Activated T-cell treated with anti-CD3 and anti-CD28 coated beads for 1 hour (primary cell): ENCODE measurements at regions not wholly inside any gene's neighbourhood (a gene's known extent, or its start where the extent isn't known, plus 50 kb on each side); places are given as distances from the start of the nearest gene placed in this dataset.
"Not testable (repeated sequence)": the region's sequence is repeated elsewhere in the genome, so short reads cannot be mapped to it uniquely, and the experiment has no call there.

Source experiments
- DNase-seq: peaks from one replicate; pipeline ENCODE4 v3.0.0-alpha.2; 2020; ENCODE audit warnings: low read depth

DNA sequence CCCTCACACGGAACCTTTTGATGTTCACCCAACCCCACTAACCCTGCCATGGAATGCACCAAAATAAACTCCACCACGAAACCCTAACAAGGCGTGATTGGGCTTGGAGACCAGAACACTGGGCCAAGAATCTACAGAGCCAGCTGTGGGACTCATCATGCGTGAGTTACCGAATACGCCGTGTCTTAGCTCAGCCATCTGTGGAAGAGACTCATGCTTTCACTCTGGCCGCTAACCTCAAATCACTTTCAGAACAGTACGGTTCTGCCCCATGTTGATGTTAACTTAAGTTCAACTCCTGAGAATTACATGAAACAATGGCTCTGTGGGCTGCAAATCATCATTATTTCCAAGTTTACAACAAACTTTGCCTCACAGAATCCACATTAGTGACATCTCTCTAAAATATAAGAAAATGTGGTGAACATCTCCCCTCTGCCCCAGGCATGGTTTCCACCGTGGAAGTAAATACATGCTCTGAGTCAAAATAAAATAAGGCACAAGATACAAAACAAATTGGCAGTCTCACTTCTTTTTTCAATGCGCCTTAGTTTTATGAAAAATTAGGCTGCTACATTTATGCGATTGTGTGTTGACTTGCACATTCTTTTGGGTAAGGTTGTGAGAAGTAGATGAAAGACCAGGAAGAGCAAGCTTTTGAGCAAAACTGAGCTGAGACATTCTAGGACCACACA lies 308.9 kb upstream of the EXOC2 start:
- DNase-seq: no peak

DNA sequence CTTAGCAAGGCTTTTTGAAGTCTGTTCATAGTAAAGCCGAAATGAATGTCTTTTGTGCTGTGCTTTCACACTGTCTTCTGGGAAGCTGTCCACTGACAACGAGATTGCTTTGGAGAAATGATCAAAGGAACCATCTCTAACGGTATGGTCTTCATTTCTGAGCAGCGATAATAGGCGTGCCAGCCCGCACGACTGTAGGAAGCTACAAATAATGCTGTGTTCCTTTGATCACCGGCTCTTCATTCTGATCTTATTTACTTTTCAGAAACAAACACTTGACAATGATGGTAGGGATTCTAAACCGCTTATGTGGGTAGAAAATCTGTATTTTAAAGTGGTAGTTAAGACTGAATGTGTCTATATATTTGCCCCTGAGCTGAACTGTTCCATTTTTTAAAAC lies 306.6 kb upstream of the EXOC2 start:
- no peak for DNase-seq

DNA sequence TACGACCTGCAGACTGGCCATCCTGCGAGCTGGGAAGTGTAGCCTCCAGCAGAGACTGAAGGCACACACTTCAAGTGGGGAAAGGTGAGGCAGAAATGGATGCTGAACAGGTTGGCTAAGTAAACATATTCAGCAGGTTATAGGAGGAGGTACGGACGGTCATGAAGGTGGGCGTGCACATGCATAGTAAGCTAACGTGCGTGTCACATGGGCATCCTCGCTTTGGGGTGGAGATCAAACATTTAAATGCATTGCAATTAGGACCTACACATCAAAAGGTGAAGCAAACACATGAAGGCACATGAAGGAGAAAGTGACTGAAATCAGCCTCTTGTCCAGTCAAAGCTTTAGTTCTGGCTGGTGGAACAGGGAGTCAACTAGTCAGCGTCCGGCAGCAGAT lies 305.6 kb upstream of the EXOC2 start:
- DNase-seq: no peak

DNA sequence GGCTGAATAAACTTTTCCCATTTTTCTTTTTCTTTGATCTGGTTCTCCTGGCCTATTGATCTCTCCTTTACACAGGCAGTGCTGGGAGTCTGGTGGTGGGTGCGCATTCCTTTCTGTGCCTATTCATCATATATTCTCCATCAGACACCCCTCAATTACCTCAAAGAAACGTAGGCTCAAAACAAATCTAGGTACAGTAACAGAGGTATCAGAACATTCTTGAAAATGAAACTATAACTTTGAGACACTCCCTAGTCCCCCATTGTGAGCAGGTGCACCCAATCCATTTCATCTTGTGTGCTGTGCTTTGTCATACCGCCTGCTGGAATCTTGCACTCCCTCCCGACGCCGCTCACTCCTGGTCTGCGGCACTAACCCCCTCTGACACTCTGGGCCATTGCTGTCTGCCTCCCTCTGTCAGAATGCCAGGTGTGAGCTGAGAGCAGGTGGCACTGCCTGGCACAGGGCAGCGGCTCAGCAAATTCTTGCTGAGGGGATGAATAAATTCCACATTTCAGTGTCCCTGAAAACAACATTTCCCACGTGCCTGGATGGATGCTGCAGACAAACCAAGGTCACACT lies 303.4 kb upstream of the EXOC2 start:
- DNase-seq: no peak

DNA sequence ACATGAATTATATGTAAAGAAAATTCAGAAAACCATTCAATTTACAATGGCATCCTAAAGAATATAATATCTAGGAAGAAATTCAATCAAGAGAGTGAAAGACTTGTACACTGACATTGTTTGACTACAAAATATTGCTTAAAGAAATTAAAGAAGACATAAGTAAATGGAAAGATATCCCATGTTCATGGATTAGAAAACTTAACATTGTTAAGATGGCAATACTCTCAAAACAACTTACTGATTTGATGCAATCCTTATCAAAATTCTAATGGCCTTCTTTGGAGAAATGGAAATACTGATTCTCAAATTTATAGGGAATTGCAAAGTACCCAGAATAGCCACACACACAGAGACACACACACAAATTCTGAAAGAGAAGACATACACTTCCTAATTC lies 298.3 kb upstream of the EXOC2 start:
- DNase-seq: no peak

DNA sequence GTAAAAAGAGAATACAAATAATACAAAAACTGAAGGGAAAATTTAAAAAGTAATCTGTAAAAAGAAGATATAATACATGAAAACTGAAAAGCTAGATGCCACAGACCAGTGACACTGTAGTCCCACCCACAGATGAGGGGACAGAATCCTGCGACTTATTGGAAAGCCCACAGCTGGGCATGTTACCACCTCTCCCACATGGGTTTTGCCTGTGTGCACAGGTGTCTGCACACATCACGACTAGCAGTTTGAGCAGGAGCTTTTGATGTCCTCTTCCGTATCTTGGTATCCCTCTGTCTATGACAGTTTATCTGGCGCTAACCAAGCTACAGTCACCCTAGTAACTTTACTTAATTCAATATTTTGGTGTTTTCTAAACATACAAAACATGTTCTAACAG lies 291.1 kb upstream of the EXOC2 start:
- no peak for DNase-seq

DNA sequence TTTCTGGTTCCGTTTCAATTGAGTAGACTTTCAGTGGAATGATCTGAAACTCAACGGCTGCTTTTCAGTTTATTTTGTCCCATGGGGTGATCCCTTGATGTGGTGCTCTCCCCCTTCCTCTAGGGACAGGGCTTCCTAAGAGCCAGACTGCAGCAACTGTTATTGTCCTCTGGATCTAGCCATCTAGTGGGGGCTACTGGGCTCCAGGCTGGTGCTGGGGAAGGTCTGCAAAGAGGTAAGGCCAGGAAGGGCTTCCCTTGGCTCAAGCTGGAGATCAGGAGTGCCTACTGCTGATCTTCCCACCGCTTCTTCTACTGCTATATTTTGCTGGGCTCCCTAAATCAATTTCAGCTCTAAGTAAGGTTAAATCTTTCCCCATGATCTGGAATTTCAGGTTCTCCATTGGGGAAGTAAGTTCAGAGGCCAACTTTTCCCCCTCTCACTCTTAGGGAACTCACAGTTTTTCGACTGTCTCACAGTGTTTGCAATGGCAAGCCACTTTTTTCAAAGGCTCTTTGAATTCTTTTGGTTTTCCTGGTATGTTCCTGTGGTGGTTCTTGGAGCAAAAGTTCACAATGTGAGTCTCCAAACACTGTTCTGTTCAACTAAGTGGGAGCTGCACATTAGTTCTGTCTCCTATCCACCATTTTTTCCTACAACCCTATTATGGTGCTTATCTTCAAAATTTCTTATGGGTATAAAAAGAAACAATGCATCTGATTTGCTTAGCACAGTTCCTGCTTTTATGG lies 286.2 kb upstream of the EXOC2 start:
- DNase-seq: no peak

DNA sequence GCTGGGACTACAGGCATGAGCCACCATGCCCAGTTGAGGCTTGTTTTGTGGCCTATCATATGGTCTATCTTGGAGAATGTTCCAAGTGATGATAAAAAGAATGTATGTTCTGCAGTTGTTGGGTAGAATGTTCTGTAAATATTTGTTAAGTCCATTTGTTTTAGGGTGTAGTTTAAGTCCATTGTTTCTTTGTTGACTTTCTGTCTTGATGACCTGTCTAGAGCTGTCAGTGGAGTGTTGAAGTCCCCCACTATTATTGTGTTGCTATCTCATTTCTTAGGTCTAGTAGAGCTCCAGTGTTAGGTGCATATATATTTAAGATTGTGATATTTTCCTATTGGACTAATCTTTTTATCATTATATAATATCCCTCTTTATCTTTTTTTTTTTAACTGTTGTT lies 284.3 kb upstream of the EXOC2 start:
- DNase-seq: not testable (repeated sequence)

DNA sequence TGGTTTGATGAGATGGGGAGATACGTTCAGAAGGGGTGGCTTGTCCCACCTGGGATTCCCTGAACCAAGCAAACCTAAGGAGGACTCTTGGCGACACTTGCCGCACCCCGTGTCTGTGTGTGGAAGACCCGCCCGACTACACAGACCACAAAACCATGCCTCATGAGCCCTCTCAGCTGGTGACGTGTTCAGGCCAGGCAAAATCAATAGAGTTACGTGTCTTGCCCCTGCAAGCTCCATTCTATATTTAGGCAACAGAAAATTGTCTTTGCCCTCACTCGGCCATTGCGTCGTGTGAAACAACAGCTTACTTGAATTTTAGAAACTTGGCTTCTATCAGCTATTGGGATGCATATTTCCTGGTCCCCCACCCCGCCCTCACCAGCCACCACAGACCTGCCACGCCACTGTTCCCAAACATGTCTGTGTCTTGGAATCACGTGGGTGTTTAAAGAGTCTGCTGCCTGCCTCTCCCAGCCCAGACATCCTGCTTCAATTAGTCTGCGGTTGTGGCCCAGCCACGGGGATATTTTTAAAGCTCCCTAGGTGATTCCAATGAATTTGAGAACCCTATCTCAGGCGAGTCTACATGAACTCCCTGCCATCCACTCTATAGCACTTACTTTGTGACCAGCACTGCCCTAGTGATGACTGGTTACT lies 279.2 kb upstream of the EXOC2 start:
- DNase-seq: no peak

DNA sequence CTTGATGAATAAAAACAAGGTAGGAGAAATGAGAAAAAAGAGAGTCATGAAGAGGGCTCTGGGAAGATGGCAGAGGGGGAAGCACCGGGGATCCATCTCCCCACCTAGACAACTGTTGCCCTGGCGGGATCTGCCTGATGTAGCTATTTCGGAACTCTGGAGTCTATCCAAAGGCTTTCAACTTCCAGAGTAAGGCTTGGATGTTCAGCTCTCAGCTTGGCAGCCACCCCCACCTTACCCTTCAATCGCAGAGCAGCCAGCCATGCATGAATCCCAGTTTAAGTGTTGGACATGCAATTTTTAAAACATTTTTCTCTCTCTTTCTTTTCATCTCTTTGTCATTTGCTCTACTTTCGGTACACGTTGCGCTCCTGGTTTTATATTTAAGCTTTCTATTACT lies 275.9 kb upstream of the EXOC2 start:
- DNase-seq: no peak

DNA sequence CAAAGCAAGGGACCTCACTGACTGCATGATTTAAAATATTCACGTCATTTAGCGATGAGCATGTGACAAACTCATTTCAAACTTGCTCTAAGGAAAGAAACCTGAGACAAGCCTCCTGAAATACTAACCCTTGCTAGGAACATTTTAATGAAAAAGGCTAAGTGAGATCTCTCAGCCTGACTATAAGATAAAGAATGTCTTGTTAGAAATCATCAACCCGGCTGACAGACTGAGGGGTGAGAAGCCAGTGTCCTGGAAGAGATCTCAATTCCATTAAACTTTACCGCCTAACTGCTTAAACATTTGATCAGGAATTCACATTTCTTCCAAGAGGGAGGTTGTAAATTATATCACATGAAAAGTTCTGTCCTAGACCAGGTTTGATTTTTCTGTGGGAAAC lies 274.8 kb upstream of the EXOC2 start:
- DNase-seq: no peak

DNA sequence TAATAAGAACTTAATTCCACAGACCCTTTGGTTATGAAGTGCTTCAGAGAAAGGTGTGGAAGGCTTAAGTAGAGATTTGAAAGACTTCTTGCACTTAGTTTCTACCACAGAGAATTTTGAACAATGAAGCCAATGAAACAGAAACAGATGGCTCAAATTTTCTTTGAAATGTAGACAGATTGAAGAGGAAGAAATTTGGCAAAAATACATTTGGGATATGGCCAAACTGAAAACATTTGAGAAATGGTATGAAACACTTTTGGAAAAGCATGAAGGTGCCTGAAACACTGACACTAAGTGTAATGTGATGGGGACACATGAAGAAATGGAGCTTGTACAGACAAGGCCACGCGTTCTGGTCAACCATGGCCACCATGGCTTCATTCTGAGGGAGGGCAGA lies 272.4 kb upstream of the EXOC2 start:
- DNase-seq: no peak

DNA sequence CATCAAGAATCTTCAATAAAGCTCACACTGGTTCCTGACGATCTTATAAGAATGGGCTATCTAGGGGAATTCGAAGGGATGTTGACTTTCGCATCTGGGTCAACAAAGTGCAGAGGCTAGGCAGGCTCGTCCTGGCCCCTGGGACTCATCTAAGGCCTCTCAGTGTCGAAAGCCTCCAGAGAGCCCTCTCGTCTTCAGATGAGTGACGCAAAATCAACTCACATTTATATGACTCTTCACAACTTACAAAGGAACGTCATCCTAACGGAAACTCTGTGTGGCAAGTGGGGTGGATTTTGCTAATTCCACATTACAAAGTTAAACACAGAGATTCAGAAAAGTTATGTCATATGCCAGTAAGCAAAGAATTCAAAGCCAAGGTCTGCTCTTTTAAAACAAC lies 270.5 kb upstream of the EXOC2 start:
- no peak for DNase-seq

DNA sequence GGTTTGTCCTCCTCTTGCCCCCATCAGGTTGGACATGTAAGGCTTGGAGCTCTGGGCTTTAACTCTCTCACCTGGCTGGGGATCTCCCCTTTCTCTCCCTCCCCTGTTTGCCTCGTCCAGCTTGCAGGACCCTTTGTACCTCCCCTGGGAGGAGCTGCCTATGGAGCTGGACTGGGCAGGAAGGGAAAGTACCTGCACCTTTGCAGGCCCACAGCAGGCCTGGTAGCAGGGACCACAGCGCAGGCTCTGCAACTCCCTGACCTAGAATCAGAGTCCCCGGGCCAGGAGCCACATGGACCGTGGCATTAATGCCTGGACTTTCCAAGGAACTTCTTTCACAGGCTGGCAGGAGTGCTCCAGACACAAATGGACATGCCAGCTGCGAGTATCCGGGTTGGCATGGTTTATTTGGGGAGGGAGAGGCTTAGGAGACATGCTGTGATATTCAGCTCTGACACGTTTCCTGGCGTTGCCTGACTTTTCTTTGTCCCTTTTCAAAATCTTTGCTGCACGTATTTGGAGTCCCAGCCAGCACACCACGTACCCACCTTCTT lies 268.5 kb upstream of the EXOC2 start:
- no peak for DNase-seq

DNA sequence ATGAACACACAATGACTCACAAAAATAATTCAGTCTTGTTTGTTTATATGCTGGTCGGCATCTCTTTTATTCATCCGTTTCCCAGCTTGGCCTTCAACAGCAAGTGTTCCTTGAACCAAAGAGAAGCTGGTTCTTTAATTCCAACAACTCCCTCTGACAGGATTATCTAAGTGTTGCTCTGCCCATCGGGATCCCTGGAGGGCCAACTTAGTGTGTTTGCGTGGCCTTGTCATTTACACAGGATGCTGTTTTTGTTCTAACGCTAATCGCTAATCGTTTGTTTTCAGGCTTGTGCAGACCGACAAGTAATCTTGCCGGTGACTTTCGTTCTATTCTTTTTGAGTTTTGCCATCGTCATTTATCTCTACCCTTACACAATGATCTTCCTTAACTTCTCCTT lies 267.4 kb upstream of the EXOC2 start:
- DNase-seq: no peak

DNA sequence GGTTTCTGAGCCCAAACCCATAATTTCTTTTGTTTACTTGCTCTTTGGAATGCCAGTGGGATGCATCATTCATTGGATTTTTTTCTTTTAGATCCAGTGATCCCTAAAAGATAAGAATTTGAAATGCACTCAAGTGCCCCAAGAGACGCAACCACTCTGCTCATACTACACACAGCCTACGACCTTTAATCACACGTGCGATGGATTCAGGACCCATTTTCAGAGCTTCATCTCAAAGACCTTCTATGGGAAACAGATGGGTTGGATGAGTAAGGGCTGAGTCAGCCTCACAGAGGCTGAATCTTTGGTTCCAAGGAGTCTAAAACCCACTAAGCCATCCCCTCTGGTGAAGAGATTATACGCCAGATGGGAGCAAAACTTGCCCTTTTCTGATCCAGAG lies 265.5 kb upstream of the EXOC2 start:
- no peak for DNase-seq

DNA sequence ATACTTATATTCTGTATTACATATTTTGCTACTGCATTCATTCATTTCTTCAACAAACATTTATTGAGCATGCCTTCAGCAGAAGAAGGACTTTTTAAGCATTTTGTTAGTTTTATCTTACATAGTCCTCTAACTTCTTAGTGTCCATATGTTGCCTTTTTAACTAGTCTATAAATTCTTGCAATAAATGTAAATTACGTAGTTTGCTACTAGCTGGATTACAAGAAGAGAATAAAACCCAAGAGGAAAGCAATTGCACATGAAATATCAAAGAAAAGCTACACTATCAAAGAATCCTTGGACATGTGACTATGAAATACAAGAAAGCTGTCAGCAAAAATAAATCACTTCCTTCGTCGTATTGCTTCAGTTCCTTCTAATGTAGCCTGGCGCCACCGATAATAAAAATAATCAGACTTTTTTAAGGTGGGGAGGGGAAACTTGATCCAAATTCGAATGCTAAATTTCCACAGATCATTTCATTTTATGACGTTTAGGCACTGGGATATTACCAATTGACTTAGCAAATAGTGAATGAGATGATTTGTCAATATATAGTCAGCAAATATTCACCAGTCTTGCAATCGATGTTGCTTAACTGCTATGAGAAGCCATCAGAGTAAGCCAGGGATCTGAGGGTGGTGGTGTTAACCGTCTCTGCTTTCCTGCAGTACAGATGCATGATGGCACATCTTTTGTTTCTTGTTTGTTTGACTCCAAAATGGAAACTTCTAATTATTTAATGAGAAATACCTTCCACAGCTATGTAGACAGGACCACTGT lies 258.7 kb upstream of the EXOC2 start:
- DNase-seq: no peak

DNA sequence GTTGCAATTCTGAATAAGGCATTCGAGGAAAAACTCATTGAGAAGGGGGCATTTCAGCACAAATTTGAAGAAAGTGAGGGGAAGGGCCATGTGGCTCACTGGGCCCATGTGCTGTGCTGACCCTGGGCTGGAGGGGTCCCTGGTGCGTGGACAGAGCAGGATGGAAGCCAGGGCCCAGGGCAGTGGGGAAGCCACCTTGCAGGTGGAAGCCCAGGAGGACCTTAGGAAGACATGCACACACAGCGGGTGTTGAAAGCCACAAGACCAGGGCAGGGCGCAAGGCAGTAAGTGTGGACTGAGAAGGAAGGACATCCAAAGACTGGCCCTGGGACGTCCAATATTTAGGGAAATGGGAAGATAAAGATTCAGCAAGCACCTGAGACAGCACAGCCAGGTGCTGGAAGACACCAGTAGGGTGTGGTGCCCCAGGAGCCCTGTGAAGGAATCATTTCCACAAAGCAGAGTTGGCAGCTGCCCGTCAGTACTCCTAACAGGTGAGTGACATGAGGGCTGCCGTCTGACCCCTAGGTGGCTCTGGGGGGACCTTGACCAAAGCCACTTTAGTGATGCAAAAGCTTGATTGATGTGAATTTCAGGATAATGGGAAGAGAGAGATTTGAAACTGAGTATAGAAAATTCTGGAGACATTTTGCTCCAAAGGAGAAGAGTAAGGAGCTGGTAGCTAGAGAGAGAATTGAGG lies 254.4 kb upstream of the EXOC2 start:
- DNase-seq: no peak

DNA sequence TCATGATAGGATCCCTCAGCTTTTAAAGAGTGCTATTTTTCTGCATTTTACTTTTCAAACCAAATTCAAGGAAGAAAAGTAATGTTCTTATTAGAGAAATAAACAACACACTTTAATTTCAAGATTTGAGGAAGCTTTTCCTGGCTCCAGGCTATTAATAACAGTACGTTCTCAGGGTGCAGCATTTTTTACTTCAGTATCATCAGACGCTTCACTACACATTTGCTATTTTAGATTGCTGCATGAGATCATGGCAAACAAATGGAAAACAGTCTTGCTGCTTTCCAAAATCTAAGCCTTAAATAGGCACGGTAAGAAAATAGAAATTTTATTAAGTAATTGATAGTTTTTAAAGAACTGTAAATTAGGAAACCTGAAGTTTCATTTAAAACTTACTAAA lies 253.6 kb upstream of the EXOC2 start:
- DNase-seq: no peak

DNA sequence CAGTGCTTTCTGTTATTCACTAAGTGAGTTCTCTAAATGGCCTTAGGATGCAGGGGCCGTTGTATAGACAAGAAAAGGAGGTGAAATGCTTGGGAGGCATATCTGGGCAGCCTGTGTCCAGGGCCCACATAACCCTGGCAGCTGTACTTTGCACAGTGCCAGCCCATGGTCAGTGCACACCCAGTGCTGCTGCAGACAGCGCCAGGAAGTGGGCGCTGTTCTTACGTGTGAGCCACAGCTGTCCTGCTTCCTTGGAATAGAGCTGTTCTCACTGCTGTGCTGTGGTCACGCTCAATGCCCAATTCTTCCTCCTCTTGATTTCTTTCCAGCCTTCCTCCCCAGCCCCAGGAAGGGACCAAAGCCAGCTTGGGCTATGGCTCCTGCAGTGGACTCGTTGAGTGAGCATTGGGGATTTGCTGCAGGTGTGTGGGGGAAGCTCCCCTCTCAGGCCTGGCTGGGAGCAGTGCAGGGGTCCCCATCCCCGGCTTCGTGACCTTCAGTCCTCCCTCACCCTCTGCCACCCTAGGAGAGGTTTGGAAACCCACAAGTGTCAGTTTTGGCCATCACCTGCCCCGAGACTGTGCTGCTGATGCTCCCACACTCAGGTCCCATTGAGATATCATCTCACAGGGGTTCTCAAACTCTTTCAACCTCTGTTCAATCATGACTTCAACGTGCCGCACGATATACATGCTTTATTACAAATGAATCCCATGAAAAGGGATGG lies 246.8 kb upstream of the EXOC2 start:
- no peak for DNase-seq

DNA sequence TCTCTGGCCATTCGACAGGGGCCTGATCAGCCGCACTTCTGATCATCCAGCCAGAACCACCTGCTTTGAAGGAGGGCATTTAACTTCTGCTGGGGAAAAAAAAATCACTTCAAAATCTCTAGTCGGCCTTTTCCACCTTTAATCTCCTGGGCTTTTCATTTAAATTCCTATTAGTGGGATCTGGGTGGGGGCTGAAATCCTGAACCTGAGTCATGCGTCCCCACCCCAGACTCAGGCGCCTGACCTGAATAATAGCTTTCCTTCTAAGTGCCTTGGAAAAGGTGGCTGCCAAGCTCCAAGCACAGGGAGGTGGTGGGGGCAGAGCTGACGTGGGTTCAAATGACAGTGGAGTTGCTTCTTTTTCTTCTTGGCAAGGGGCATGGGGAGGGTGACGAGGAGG lies 246.0 kb upstream of the EXOC2 start:
- DNase-seq: no peak
